ENCODE measurements at regions not wholly inside any gene's neighbourhood (a gene's known extent, or its start where the extent isn't known, plus 50 kb on each side); places are given as distances from the start of the nearest gene placed in this dataset.

DNA sequence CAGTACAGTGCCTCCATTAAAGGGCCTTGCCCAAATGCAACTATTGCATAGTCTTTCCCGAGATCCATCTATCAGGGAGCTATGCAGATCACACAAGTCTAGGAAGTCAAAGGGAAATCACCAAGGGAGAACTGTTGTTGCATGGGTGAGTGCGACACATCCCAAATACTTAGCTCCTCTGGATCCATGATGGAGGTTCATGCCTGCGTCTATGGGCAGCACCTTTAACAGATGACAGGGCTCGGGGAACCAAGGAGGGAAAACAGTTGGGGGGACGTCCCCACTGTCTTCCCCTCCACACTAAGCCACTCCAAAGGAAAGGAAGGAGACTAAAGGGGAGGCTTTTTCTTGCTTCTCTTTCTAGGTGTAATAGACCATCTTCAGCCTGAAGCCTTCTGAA lies 552.8 kb upstream of the PKDCC start:
- Histone ChIP-seq H3K36me3 (no peaks in the 10 kb centered on the region), H3K27ac (no peak overlapping the region), H3K4me1 (no peaks in the 10 kb centered on the region), H3K4me3 (no peak overlapping the region), H3K9me3 (peaks cover 0 to 28% (median 0%) of the 10 kb centered on the region in 4 donors), H3K27me3 (no peaks in the 10 kb centered on the region)
- intact Hi-C loops (cut with DNase I), result no loop called here
- TF ChIP-seq CTCF (IDR thresholded peaks at IDR 0.05), result no peak
- no peak for TF ChIP-seq POLR2A (IDR thresholded peaks at IDR 0.05)
- ATAC-seq (no peak), DNase-seq (no peak)
- 67% methylated on average over 3 of the region's 5 CpGs for WGBS (ENCODE audit: insufficient coverage, low coverage, low lambda C conversion rate, missing lambda C conversion rate)

DNA sequence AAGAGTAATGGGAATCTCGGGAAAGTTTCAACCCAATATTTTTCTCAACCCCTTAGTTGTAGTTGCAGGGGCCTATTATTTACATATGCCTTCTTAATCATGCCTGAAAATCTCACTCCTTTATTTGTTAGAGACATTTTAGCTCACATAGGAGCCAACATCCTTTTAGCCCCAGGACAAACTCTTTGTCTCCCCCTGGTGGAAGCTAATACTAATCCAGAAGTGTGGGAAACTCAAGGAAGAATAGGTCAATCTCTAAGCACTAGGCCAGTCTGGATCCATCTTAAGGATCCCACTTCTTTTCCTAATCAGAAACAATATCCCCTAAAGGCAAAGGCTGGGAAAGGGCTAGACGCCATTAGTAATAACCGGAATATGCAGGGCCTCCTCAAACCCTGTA lies 550.9 kb upstream of the PKDCC start:
- DNase-seq, result no peak
- TF ChIP-seq CTCF (IDR thresholded peaks at IDR 0.05) (no peak), POLR2A (IDR thresholded peaks at IDR 0.05) (no peak)
- Histone ChIP-seq H3K4me1 (no peaks in the 10 kb centered on the region), H3K27ac (no peak overlapping the region), H3K4me3 (no peak overlapping the region), H3K27me3 (no peaks in the 10 kb centered on the region), H3K9me3 (peaks cover 0 to 28% (median 0%) of the 10 kb centered on the region in 4 donors), H3K36me3 (no peaks in the 10 kb centered on the region)
- WGBS (ENCODE audit: insufficient coverage, low coverage, low lambda C conversion rate, missing lambda C conversion rate), result 88% methylated on average over 3 of the region's 3 CpGs
- ATAC-seq, result no peak
- intact Hi-C loops (cut with DNase I), result no loop called here

DNA sequence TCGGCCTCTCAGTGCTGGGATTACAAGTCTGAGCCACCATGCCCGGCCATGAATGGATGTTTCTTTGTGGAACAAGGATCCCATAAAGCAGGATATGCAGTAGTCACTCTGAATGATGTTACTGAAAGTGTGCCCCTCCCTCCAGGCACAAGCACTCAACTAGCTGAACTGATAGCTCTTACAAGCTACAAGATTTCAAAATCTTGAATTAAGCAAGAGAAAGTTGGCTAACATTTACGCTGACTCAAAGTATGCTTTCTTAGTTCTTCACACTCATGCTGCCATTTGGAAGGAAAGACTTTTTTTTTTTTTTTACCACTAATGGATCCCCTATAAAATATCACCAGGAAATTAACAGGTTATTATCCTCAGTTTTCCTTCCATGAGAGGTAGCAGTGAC lies 549.0 kb upstream of the PKDCC start:
- no peaks in the 10 kb centered on the region for H3K4me1 ChIP-seq
- H3K9me3 ChIP-seq, result peaks cover 0 to 28% (median 0%) of the 10 kb centered on the region in 4 donors
- intact Hi-C loops (cut with DNase I), result no loop called here
- no peak overlapping the region for H3K27ac ChIP-seq
- DNase-seq, result no peak
- TF ChIP-seq CTCF (IDR thresholded peaks at IDR 0.05) (no peak), POLR2A (IDR thresholded peaks at IDR 0.05) (no peak)
- whole genome bisulfite sequencing (ENCODE audit: insufficient coverage, low coverage, low lambda C conversion rate, missing lambda C conversion rate), result 54% methylated on average over 1 of the region's 3 CpGs
- ATAC-seq, result no peak
- H3K27me3 ChIP-seq, result no peaks in the 10 kb centered on the region
- no peak overlapping the region for H3K4me3 ChIP-seq
- no peaks in the 10 kb centered on the region for H3K36me3 ChIP-seq

- Histone ChIP-seq H3K27ac (no peak overlapping the region), H3K4me3 (no peak overlapping the region), H3K9me3 (peaks cover 0 to 12% (median 0%) of the 10 kb centered on the region in 4 donors), H3K36me3 (no peaks in the 10 kb centered on the region), H3K27me3 (no peaks in the 10 kb centered on the region), H3K4me1 (no peaks in the 10 kb centered on the region)
- ATAC-seq, result no peak
- TF ChIP-seq POLR2A (IDR thresholded peaks at IDR 0.05), result no peak
- TF ChIP-seq CTCF (IDR thresholded peaks at IDR 0.05), result no peak
- WGBS (ENCODE audit: insufficient coverage, low coverage, low lambda C conversion rate, missing lambda C conversion rate), result 69% methylated on average over 2 of the region's 2 CpGs
- intact Hi-C loops (cut with DNase I), result no loop called here
- no peak for DNase-seq
These were observed 546.9 kb upstream of the PKDCC start for GRCh38 chr2:41500895-41501294.

- no peaks in the 10 kb centered on the region for H3K9me3 ChIP-seq
- intact Hi-C loops (cut with DNase I), result no loop called here
- 23% methylated on average over 1 of the region's 1 CpG for WGBS (ENCODE audit: insufficient coverage, low coverage, low lambda C conversion rate, missing lambda C conversion rate)
These were observed 545.1 kb upstream of the PKDCC start for GRCh38 chr2:41502752-41503151.

More at GRCh38 chr2:41502752-41503151, 545.1 kb upstream of the PKDCC start:
- H3K36me3 ChIP-seq, result no peaks in the 10 kb centered on the region
- no peak overlapping the region for H3K4me3 ChIP-seq
- no peaks in the 10 kb centered on the region for H3K4me1 ChIP-seq
- no peak overlapping the region for H3K27ac ChIP-seq
- ATAC-seq (no peak), DNase-seq (no peak)
- H3K27me3 ChIP-seq, result no peaks in the 10 kb centered on the region
- TF ChIP-seq CTCF (IDR thresholded peaks at IDR 0.05) (no peak), POLR2A (IDR thresholded peaks at IDR 0.05) (no peak)
